HL-60 (cell line): ENCODE measurements at regions not wholly inside any gene's neighbourhood (a gene's known extent, or its start where the extent isn't known, plus 50 kb on each side); places are given as distances from the start of the nearest gene placed in this dataset.

Experiments
- CTCF ChIP-seq: IDR thresholded peaks from one replicate; pipeline ENCODE4 v1.5.1; 2011; ENCODE audit warnings: low read length, control low read depth, inconsistent platforms; ENCODE audit not compliant: insufficient read depth
- POLR2AphosphoS5 ChIP-seq: IDR thresholded peaks from 2 replicates; pipeline ENCODE4 v1.6.1; 2012; ENCODE audit warnings: low read depth
- REST ChIP-seq: IDR thresholded peaks from 2 replicates; pipeline ENCODE4 v1.6.1; 2012; ENCODE audit warnings: low read depth; ENCODE audit not compliant: insufficient replicate concordance

GRCh38 chr21:19776076-19776475 lies 1222.1 kb upstream of the NCAM2 start:
- TF ChIP-seq CTCF (no peak), POLR2AphosphoS5 (no peak), REST (no peak)
